ENCODE measurements at regions not wholly inside any gene's neighbourhood (a gene's known extent, or its start where the extent isn't known, plus 50 kb on each side); places are given as distances from the start of the nearest gene placed in this dataset.

- H3K4me3 ChIP-seq = no peak overlapping the region
- H3K9me3 ChIP-seq (ENCODE audit: low read depth) = no peaks in the 10 kb centered on the region
- H3K4me2 ChIP-seq = no peak overlapping the region
- TF ChIP-seq EZH2phosphoT487 (IDR thresholded peaks at IDR 0.05; ENCODE audit: low read depth, severe bottlenecking, unreplicated experiment) = no peak
- peak; percentile 64 for TF ChIP-seq CTCF (IDR thresholded peaks at IDR 0.05; ENCODE audit: poor library complexity)
- 38% methylated on average over 4 of the region's 4 CpGs for WGBS (ENCODE audit: low lambda C conversion rate, missing lambda C conversion rate)
- H4K20me1 ChIP-seq (ENCODE audit: insufficient read depth, poor library complexity, severe bottlenecking) = no peaks in the 10 kb centered on the region
- no peaks in the 10 kb centered on the region for H3K9me2 ChIP-seq (replicated peaks; ENCODE audit: insufficient read depth)
- no peak overlapping the region for H2AFZ ChIP-seq
- H3K27me3 ChIP-seq = peaks cover 6% of the 10 kb centered on the region
- H3K79me2 ChIP-seq = no peaks in the 10 kb centered on the region
- no peaks in the 10 kb centered on the region for H3K4me1 ChIP-seq (ENCODE audit: insufficient read depth)
- H3K36me3 ChIP-seq (replicated peaks; ENCODE audit: insufficient read depth, low read depth) = no peaks in the 10 kb centered on the region
- no peak overlapping the region for H3K27ac ChIP-seq
- peak; percentile 67 for DNase-seq (ENCODE audit: low spot score)
Measured at GRCh38 chr18:70491734-70492348, 203.0 kb downstream of the SOCS6 start.

GRCh38 chr18:70489986-70490933 lies 201.4 kb downstream of the SOCS6 start:
- no peaks in the 10 kb centered on the region for H3K36me3 ChIP-seq (replicated peaks; ENCODE audit: insufficient read depth, low read depth)
- no peaks in the 10 kb centered on the region for H3K4me1 ChIP-seq (ENCODE audit: insufficient read depth)
- no peak overlapping the region for H2AFZ ChIP-seq
- H3K9me3 ChIP-seq (ENCODE audit: low read depth) = no peaks in the 10 kb centered on the region
- peak; percentile 73 for DNase-seq (ENCODE audit: low spot score)
- H4K20me1 ChIP-seq (ENCODE audit: insufficient read depth, poor library complexity, severe bottlenecking) = no peaks in the 10 kb centered on the region
- peak overlapping the region; percentile 5 for H3K4me2 ChIP-seq
- no peaks in the 10 kb centered on the region for H3K9me2 ChIP-seq (replicated peaks; ENCODE audit: insufficient read depth)
- H3K27ac ChIP-seq = no peak overlapping the region
- 18% methylated on average over 10 of the region's 10 CpGs for WGBS (ENCODE audit: low lambda C conversion rate, missing lambda C conversion rate)
- no peaks in the 10 kb centered on the region for H3K79me2 ChIP-seq
- H3K27me3 ChIP-seq = peaks cover 6% of the 10 kb centered on the region
- H3K4me3 ChIP-seq = no peak overlapping the region
- no peak for TF ChIP-seq EZH2 (IDR thresholded peaks at IDR 0.05; ENCODE audit: borderline replicate concordance)
- no peak for TF ChIP-seq EZH2phosphoT487 (IDR thresholded peaks at IDR 0.05; ENCODE audit: low read depth, severe bottlenecking, unreplicated experiment)
- peak; percentile 79 for TF ChIP-seq CTCF (IDR thresholded peaks at IDR 0.05; ENCODE audit: poor library complexity)

GRCh38 chr18:70489571-70489970 lies 200.7 kb downstream of the SOCS6 start:
- H3K79me2 ChIP-seq = no peaks in the 10 kb centered on the region
- 40% methylated on average over 4 of the region's 4 CpGs for WGBS (ENCODE audit: low lambda C conversion rate, missing lambda C conversion rate)
- no peaks in the 10 kb centered on the region for H3K9me2 ChIP-seq (replicated peaks; ENCODE audit: insufficient read depth)
- TF ChIP-seq EZH2 (IDR thresholded peaks at IDR 0.05; ENCODE audit: borderline replicate concordance) (no peak), EZH2phosphoT487 (IDR thresholded peaks at IDR 0.05; ENCODE audit: low read depth, severe bottlenecking, unreplicated experiment) (no peak), CTCF (IDR thresholded peaks at IDR 0.05; ENCODE audit: poor library complexity) (no peak)
- peaks cover 6% of the 10 kb centered on the region for H3K27me3 ChIP-seq
- no peaks in the 10 kb centered on the region for H4K20me1 ChIP-seq (ENCODE audit: insufficient read depth, poor library complexity, severe bottlenecking)
- no peaks in the 10 kb centered on the region for H3K4me1 ChIP-seq (ENCODE audit: insufficient read depth)
- no peaks in the 10 kb centered on the region for H3K36me3 ChIP-seq (replicated peaks; ENCODE audit: insufficient read depth, low read depth)
- peak overlapping the region; percentile 8 for H2AFZ ChIP-seq
- H3K9me3 ChIP-seq (ENCODE audit: low read depth) = no peaks in the 10 kb centered on the region
- H3K4me3 ChIP-seq = no peak overlapping the region
- no peak overlapping the region for H3K27ac ChIP-seq
- peak overlapping the region; percentile 5 for H3K4me2 ChIP-seq
- DNase-seq (ENCODE audit: low spot score) = no peak
